ENCODE measurements at regions not wholly inside any gene's neighbourhood (a gene's known extent, or its start where the extent isn't known, plus 50 kb on each side); places are given as distances from the start of the nearest gene placed in this dataset.

DNA sequence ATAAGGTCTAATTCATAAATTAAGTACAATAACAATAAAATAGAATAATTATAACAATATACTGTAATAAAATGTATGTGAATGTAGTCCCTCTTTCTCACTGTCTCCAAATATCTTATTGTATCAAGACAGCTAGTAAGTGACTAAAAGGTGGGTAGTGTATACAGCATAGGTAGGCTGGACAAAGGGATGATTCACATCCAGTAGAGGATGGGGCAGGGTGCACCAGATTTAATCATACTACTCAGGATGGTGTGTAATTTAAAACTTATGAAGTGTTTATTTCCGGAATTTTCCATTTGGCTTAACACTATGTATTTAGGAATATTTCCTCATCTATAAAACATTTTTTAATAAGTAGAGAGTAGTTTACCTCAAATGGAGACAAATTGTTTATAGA is 876.1 kb upstream of the CADM2 start:
- TF ChIP-seq, protein P1, sequence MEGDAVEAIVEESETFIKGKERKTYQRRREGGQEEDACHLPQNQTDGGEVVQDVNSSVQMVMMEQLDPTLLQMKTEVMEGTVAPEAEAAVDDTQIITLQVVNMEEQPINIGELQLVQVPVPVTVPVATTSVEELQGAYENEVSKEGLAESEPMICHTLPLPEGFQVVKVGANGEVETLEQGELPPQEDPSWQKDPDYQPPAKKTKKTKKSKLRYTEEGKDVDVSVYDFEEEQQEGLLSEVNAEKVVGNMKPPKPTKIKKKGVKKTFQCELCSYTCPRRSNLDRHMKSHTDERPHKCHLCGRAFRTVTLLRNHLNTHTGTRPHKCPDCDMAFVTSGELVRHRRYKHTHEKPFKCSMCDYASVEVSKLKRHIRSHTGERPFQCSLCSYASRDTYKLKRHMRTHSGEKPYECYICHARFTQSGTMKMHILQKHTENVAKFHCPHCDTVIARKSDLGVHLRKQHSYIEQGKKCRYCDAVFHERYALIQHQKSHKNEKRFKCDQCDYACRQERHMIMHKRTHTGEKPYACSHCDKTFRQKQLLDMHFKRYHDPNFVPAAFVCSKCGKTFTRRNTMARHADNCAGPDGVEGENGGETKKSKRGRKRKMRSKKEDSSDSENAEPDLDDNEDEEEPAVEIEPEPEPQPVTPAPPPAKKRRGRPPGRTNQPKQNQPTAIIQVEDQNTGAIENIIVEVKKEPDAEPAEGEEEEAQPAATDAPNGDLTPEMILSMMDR (IDR thresholded peaks at IDR 0.05), result no peak
- TF ChIP-seq POLR2A (IDR thresholded peaks at IDR 0.05), result no peak

Measured in body of pancreas (tissue), 4 donors.